OCI-LY1 (cell line): ENCODE measurements at regions not wholly inside any gene's neighbourhood (a gene's known extent, or its start where the extent isn't known, plus 50 kb on each side); places are given as distances from the start of the nearest gene placed in this dataset.

Source experiments
- H2AFZ ChIP-seq: fragments of 200-600 bp; sonication (generic), shearing (Covaris generic); 2 replicates; pipeline ENCODE4 v1.6.0; 2014; ENCODE audit warnings: antibody characterized with exemption, mild to moderate bottlenecking, low read length
- H3F3A ChIP-seq: fragments of 200-600 bp; sonication (generic), shearing (Covaris generic); 2 replicates; pipeline ENCODE4 v1.6.0; 2014; ENCODE audit warnings: mild to moderate bottlenecking, antibody characterized with exemption, low read length, moderate library complexity; ENCODE audit not compliant: insufficient read depth
- H3K27ac ChIP-seq: fragments of 200-600 bp; sonication (generic); 2 replicates; pipeline ENCODE4 v1.5.1; 2014; ENCODE audit warnings: low read length, mixed run types, mild to moderate bottlenecking, low read depth; ENCODE audit not compliant: poor library complexity, severe bottlenecking
- H3K27me3 ChIP-seq: fragments of 200-600 bp; sonication (generic); 2 replicates; pipeline ENCODE4 v1.6.0; 2014; ENCODE audit warnings: antibody characterized with exemption, mild to moderate bottlenecking, low read length, moderate library complexity; ENCODE audit not compliant: insufficient read depth
- H3K36me3 ChIP-seq: fragments of 200-600 bp; sonication (generic); 2 replicates; pipeline ENCODE4 v1.6.1; 2014; ENCODE audit warnings: mild to moderate bottlenecking, antibody characterized with exemption, low read length, moderate library complexity, mixed read lengths; ENCODE audit not compliant: insufficient read depth
- H3K4me1 ChIP-seq: fragments of 200-600 bp; sonication (generic); 2 replicates; pipeline ENCODE4 v1.5.1; 2014; ENCODE audit warnings: mild to moderate bottlenecking, low read length, moderate library complexity; ENCODE audit not compliant: insufficient read depth, severe bottlenecking
- H3K4me2 ChIP-seq: fragments of 200-600 bp; sonication (generic), shearing (Covaris generic); 2 replicates; pipeline ENCODE4 v1.6.1; 2014; ENCODE audit warnings: low read length
- H3K4me3 ChIP-seq: fragments of 200-600 bp; sonication (generic); 2 replicates; pipeline ENCODE4 v1.5.1; 2014; ENCODE audit warnings: low read length, low read depth, mild to moderate bottlenecking, mixed read lengths; ENCODE audit not compliant: poor library complexity, severe bottlenecking
- H3K79me2 ChIP-seq: fragments of 200-600 bp; shearing (Covaris generic); 2 replicates; pipeline ENCODE4 v1.6.1; 2016; ENCODE audit warnings: mixed run types, low read length, mixed read lengths; ENCODE audit not compliant: insufficient read depth
- H3K9ac ChIP-seq: fragments of 200-600 bp; sonication (generic), shearing (Covaris generic); 2 replicates; pipeline ENCODE4 v1.6.1; 2014; ENCODE audit warnings: mild to moderate bottlenecking, low read length, mixed read lengths
- H3K9me2 ChIP-seq: fragments of 200-600 bp; sonication (generic), shearing (Covaris generic); 2 replicates; pipeline ENCODE4 v1.6.1; 2014; ENCODE audit warnings: low read depth, mild to moderate bottlenecking, low read length, mixed read lengths
- H3K9me3 ChIP-seq: fragments of 200-600 bp; shearing (Covaris generic); 2 replicates; pipeline ENCODE4 v1.6.1; 2014; ENCODE audit warnings: low read length, mixed read lengths
- H4K20me1 ChIP-seq: fragments of 200-600 bp; sonication (generic), shearing (Covaris generic); 2 replicates; pipeline ENCODE4 v1.6.0; 2016; ENCODE audit warnings: mild to moderate bottlenecking, low read length; ENCODE audit not compliant: insufficient read depth
- CTCF ChIP-seq: fragments of 200-600 bp; sonication (generic), shearing (Covaris generic); IDR thresholded peaks from 2 replicates; pipeline ENCODE4 v1.5.1; 2017; ENCODE audit warnings: mild to moderate bottlenecking, antibody characterized with exemption, low read length, moderate library complexity, mixed read lengths
- EZH2 ChIP-seq: fragments of 200-600 bp; sonication (generic), shearing (Covaris generic); IDR thresholded peaks from 2 replicates; pipeline ENCODE4 v1.8.0; 2017; ENCODE audit warnings: borderline replicate concordance, mixed run types, mild to moderate bottlenecking, antibody characterized with exemption, low read length, moderate library complexity, mixed read lengths

GRCh38 chr6:160881148-160881808 lies 110.3 kb upstream of the MAP3K4 start:
- no peak overlapping the region for H3K4me3 ChIP-seq
- no peaks in the 10 kb centered on the region for H3K9me3 ChIP-seq
- H4K20me1 ChIP-seq, result no peaks in the 10 kb centered on the region
- H3K27ac ChIP-seq, result no peak overlapping the region
- H3K36me3 ChIP-seq, result no peaks in the 10 kb centered on the region
- H3K4me1 ChIP-seq, result no peaks in the 10 kb centered on the region
- H3F3A ChIP-seq, result no peaks in the 10 kb centered on the region
- no peak overlapping the region for H3K4me2 ChIP-seq
- TF ChIP-seq CTCF, result no peak
- no peak for TF ChIP-seq EZH2
- no peak overlapping the region for H2AFZ ChIP-seq
- no peaks in the 10 kb centered on the region for H3K9me2 ChIP-seq
- H3K9ac ChIP-seq, result no peak overlapping the region
- no peaks in the 10 kb centered on the region for H3K27me3 ChIP-seq
- H3K79me2 ChIP-seq, result no peaks in the 10 kb centered on the region

- H3K4me1 ChIP-seq, result no peaks in the 10 kb centered on the region
- H3K27ac ChIP-seq, result no peak overlapping the region
- no peak overlapping the region for H2AFZ ChIP-seq
- H3K4me2 ChIP-seq, result no peak overlapping the region
- no peaks in the 10 kb centered on the region for H3K9me3 ChIP-seq
- TF ChIP-seq EZH2, result no peak
- TF ChIP-seq CTCF, result no peak
- no peaks in the 10 kb centered on the region for H3K79me2 ChIP-seq
- no peaks in the 10 kb centered on the region for H3K9me2 ChIP-seq
- no peaks in the 10 kb centered on the region for H3K36me3 ChIP-seq
- H3K27me3 ChIP-seq, result no peaks in the 10 kb centered on the region
- H3F3A ChIP-seq, result no peaks in the 10 kb centered on the region
- H3K4me3 ChIP-seq, result no peak overlapping the region
- no peak overlapping the region for H3K9ac ChIP-seq
- H4K20me1 ChIP-seq, result no peaks in the 10 kb centered on the region
These were observed 109.6 kb upstream of the MAP3K4 start for GRCh38 chr6:160882006-160882405.

- Histone ChIP-seq H3K9ac (no peak overlapping the region), H3K36me3 (no peaks in the 10 kb centered on the region), H3K27ac (no peak overlapping the region), H3K79me2 (no peaks in the 10 kb centered on the region), H4K20me1 (no peaks in the 10 kb centered on the region), H3K9me2 (no peaks in the 10 kb centered on the region), H3K9me3 (no peaks in the 10 kb centered on the region), H3F3A (no peaks in the 10 kb centered on the region), H2AFZ (no peak overlapping the region), H3K4me2 (no peak overlapping the region), H3K27me3 (no peaks in the 10 kb centered on the region), H3K4me3 (no peak overlapping the region), H3K4me1 (no peaks in the 10 kb centered on the region)
- TF ChIP-seq CTCF (no peak), EZH2 (no peak)
These were observed 108.7 kb upstream of the MAP3K4 start for GRCh38 chr6:160882791-160883279.
